DOHH2 (cell line): ENCODE measurements at regions not wholly inside any gene's neighbourhood (a gene's known extent, or its start where the extent isn't known, plus 50 kb on each side); places are given as distances from the start of the nearest gene placed in this dataset.

Source experiments
- EZH2phosphoT487 ChIP-seq: fragments of 200-600 bp; sonication (generic); IDR thresholded peaks from 2 replicates; pipeline ENCODE4 v1.6.1; 2017; ENCODE audit warnings: borderline replicate concordance, mild to moderate bottlenecking, antibody characterized with exemption, low read length, moderate library complexity, mixed read lengths
- TF ChIP-seq, protein P1 (sequence below): fragments of 200-600 bp; sonication (generic); IDR thresholded peaks from one replicate; pipeline ENCODE4 v1.5.1; 2014; ENCODE audit warnings: antibody characterized with exemption, mild to moderate bottlenecking, low read depth, low read length; ENCODE audit not compliant: poor library complexity, severe bottlenecking

DNA sequence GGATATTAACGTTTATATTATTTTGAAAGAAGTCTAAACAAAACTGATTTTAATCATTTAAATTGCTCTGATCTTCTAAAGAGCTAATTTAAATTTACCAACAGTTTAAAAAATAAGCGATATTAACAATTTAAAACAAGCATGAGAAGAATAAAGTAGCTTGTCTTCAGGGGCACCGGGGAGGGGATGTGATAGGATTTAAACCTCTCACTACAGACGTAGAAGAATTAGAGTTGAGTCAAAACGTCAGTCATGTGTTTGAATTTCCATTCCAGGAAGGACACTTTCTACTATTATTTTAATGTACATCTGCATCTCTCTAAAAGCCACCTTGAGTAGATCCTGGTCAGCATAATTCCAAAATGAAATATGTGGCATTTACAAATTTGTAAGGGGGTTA is 58.2 kb upstream of the TPTE start:
- TF ChIP-seq, protein P1, sequence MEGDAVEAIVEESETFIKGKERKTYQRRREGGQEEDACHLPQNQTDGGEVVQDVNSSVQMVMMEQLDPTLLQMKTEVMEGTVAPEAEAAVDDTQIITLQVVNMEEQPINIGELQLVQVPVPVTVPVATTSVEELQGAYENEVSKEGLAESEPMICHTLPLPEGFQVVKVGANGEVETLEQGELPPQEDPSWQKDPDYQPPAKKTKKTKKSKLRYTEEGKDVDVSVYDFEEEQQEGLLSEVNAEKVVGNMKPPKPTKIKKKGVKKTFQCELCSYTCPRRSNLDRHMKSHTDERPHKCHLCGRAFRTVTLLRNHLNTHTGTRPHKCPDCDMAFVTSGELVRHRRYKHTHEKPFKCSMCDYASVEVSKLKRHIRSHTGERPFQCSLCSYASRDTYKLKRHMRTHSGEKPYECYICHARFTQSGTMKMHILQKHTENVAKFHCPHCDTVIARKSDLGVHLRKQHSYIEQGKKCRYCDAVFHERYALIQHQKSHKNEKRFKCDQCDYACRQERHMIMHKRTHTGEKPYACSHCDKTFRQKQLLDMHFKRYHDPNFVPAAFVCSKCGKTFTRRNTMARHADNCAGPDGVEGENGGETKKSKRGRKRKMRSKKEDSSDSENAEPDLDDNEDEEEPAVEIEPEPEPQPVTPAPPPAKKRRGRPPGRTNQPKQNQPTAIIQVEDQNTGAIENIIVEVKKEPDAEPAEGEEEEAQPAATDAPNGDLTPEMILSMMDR, result no peak
- no peak for TF ChIP-seq EZH2phosphoT487
